Stimulated activated CD8-positive, alpha-beta memory T cell treated with anti-CD3 and anti-CD28 coated beads, Interleukin-4, amount 100 ng/mL, for 24 hours (primary cell): ENCODE measurements at regions not wholly inside any gene's neighbourhood (a gene's known extent, or its start where the extent isn't known, plus 50 kb on each side); places are given as distances from the start of the nearest gene placed in this dataset.
"Not testable (repeated sequence)": the region's sequence is repeated elsewhere in the genome, so short reads cannot be mapped to it uniquely, and the experiment has no call there.

Source experiments
- DNase-seq: peaks from one replicate; pipeline ENCODE4 v3.0.0-alpha.2; 2020; ENCODE audit warnings: low read depth

DNA sequence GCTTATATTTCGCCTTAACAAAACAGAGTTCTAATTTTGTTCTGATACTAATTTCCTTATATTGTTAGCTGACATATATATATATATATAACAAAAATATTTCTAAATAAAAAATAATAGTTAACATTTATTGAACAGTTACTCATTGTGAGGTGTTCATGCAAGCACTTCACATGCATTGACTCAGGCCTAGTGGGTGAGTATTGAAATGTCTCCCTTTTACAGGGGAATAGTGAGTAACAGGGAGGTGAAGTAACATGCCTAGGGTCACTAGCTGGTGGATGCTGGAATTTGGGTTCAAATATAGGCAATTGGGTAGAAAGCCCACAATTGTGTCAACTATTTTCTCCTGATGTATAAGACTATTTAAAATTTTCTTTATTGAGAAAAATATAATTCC lies 102.6 kb upstream of the ZPLD1 start:
- DNase-seq, result no peak

DNA sequence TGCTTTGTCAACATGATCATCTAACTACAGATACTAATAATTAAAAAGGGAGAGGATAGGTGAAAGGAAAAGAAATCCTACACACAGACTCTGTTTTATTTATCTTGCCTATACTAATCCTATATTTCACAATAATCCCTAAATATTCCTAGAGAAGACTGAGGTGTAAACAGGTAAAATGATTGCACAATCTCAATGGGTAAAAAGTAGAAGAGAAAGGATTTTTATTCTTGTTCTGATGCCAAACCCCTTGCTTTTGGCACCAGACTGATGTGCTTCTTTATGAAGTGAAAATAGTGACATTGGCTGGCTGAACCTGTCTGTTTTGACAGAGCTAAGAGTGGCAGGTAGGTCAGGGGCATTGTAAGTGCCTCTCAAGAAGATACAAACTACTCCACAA lies 101.9 kb upstream of the ZPLD1 start:
- DNase-seq, result no peak

GRCh38 chr3:102336130-102336529 lies 98.7 kb upstream of the ZPLD1 start:
- DNase-seq, result no peak

DNA sequence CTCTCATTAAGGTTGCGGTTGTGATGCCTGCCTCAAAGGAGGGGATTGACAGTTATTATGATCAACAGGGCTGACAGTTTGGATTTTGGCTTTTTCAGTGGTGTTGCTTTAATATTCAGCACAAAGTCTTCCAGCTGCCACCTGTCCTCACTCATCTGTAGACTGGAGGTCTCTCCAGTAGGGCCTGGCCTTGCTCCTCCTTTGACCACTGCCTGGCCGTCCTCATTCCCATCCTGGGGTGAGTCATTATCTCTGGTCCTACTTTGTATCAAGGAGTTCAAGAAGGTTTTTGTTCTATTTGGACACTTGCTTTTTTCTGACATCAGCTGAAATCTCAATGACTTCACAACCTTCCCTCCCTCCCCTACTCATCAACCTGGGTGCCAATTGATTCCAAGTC lies 95.1 kb upstream of the ZPLD1 start:
- no peak for DNase-seq

GRCh38 chr3:102346897-102347296 lies 87.9 kb upstream of the ZPLD1 start:
- DNase-seq, result no peak

GRCh38 chr3:102348904-102349303 lies 85.9 kb upstream of the ZPLD1 start:
- no peak for DNase-seq

DNA sequence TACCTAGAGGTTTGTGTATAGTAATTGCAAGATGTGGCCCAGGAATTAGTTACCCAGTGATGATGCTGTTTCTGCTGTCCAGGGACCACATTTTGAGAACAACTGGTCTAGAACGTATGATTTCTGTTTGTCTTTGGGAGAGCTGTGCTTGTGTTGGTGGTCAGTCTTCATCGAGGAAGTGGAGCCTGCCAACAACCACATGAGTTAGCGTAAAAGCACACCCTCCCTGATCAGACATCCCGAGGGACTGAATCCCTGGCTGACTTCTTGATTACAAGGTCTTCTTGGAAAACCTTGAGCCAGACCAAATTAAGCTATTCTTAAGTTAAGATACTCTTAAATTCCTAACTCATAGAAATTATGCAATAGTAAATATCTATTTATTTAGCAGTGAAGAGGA lies 81.7 kb upstream of the ZPLD1 start:
- no peak for DNase-seq

DNA sequence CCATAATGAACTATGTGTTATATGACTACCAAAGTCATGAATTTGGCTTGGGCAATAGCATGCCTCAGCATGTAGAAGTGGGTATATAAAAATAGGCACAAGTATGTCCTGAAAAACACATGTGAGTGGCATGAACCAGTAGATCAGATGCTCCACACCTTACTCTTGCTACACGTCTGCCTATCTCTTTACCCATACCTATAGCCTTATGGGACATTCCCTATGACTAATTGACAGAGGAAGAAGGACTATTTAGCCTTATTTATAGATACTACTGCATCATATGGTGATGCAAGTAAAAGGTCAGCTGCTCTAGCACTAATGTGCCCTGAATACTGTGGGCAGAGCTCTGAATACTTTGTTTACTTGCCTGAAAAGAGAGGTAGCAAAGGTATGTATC lies 81.0 kb upstream of the ZPLD1 start:
- DNase-seq, result no peak

GRCh38 chr3:102354818-102355515 lies 79.8 kb upstream of the ZPLD1 start:
- no peak for DNase-seq

DNA sequence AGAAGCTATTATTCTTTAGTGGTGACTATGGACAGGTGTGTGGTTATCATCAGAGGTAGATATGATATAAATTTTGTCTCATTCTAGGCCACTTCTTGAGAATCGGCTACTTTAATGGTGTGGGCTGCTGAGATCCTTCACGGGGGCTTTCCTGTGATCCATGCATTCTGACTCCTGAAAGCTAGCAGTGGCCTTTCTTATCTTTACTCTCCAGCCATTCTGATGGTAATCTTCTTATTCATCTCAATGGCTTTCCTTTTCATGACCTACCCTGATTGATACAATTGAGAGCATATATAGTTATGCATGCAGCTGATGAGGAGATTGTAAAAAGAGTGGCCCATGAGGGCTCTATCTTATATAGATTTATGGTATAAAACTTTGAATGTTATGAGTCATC lies 78.3 kb upstream of the ZPLD1 start:
- no peak for DNase-seq

GRCh38 chr3:102357313-102357712 lies 77.5 kb upstream of the ZPLD1 start:
- DNase-seq, result not testable (repeated sequence)

- DNase-seq, result no peak
Observed at GRCh38 chr3:102360183-102360860, 74.5 kb upstream of the ZPLD1 start.

- DNase-seq, result no peak
Observed at GRCh38 chr3:102361101-102361500, 73.7 kb upstream of the ZPLD1 start.

- not testable (repeated sequence) for DNase-seq
Observed at GRCh38 chr3:102366116-102366515, 68.7 kb upstream of the ZPLD1 start.

DNA sequence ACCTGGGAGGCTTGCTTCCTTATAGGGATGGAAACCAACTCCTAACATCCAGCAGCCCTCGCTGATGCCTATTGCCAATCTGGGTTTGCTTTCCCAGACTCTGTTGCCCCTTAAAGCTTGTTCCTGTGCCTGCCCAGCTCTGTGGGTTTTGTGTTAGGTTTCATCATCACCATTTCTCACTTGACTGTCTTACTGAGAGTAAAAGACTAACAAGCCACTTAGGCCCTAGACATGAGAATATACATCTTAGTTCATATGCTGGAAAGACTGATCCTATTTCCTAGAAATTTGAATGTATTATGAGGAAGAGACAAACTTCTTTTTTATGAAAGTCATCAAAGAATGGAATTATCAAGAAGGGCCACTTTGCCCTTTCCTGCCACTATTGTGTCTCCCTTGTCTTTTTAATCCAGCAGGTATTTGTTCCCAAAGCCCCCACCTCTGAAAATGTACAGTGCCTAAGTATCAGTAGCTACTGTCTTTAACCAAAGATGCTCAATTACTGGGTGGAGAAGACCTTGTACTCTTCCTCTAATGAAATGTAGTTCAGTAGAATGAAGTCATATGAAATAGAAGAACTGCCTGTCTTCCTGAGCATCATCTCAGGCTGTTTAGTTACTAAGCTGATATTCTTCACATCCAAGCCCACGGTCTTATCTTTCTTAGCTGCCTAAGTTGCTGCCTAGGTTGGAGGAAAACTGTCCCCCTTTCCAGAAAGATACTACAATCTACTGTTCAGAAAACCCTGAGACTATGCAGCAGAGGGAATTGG lies 59.8 kb upstream of the ZPLD1 start:
- no peak for DNase-seq

DNA sequence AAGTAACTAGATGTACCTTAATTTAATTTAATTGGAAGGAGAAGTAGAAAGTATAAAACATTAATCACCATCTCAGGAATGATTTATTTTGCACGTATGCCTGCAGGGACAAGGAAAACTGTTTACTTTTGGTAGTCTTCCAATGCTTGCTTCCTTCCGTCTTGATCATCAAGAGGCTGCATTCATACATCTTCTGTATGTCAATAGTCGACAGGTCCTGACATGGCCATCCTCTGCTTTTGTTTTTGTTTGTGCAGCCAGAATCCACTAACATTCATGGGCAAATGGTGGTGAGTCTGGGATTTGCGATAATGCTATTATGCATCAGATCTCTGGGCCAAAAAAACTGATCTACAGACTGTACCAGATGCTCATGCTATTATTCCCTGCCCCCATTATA lies 56.6 kb upstream of the ZPLD1 start:
- no peak for DNase-seq

DNA sequence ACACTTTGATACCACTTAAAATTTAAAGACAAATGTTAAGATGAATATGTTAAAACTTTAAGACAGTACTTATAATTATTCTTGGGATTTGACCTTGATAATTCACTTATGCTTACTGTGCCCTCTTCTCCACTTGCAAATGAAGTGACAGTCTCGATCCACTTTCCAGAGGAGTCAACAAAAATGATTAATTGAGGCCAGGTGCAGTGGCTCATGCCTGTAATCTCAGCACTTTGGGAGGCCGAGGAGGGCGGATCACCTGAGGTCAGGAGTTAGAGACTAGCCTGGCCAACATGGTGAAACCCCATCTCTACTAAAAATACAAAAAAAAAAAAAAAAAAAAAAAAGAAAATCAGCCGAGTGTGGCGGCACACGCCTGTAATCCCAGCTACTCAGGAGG lies 52.6 kb upstream of the ZPLD1 start:
- DNase-seq, result not testable (repeated sequence)
